DMS153 treated with DMSO at 0.1 percent for 48 hours (cell line): ENCODE measurements at regions not wholly inside any gene's neighbourhood (a gene's known extent, or its start where the extent isn't known, plus 50 kb on each side); places are given as distances from the start of the nearest gene placed in this dataset.

Source experiments
- DNase-seq: peaks from one replicate; lab custom pipeline; 2025; ENCODE audit not compliant: unreplicated experiment; lab: John Stamatoyannopoulos, UW

DNA sequence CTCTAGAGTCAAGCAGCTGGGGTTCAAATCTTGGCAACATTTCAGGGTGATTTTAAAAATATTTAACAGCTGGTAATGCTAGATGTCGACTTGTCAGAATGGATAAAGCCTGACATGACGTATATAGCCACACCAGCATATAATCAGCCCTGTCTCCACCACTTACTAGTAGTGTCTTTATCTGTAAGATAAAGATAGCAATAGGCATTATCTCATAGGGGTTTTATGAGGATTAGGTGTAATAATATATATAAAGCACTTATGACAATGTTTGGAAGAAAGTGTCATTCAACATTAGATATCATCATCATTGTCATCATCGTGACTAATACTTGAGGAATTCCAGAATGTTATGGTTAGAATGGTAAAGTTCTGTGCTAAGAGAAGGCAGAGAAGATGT, 369.0 kb upstream of the CWC22 start:
- no peak for DNase-seq

DNA sequence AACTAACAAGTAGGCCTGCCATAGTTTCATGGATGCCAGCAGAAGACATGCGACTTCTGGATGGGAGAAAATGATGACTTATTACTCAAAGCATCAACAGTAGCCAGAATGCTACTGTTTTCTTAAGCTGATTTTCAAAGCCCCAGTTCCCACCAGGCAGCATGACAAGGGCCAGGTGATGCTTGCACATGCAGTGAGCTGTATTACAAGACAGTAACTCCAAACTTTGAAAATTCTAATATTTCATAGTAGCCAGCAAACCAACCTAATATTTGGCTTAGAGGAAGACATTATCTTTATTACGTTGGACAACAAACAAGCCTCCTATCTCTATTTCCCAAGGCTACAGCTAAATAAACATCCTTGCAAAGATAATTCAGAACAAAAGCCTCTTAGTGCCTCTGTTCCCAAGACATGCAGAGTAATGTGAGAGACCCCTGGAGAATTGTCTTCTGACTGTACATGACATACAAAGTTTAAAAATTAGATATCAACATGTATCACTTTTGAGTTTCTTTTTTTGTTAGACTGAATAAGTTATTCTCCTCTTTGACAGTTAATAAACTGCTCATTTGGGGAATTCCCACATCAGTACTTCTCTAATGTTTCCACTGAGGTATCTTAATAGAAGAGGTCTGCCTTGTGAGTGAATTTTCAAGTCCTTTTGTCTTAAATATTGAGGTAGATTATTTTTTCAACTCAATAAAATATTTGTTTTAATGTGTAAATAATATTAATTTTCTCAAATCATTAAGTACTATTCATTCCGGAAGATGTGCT, 367.6 kb upstream of the CWC22 start:
- DNase-seq, result no peak

DNA sequence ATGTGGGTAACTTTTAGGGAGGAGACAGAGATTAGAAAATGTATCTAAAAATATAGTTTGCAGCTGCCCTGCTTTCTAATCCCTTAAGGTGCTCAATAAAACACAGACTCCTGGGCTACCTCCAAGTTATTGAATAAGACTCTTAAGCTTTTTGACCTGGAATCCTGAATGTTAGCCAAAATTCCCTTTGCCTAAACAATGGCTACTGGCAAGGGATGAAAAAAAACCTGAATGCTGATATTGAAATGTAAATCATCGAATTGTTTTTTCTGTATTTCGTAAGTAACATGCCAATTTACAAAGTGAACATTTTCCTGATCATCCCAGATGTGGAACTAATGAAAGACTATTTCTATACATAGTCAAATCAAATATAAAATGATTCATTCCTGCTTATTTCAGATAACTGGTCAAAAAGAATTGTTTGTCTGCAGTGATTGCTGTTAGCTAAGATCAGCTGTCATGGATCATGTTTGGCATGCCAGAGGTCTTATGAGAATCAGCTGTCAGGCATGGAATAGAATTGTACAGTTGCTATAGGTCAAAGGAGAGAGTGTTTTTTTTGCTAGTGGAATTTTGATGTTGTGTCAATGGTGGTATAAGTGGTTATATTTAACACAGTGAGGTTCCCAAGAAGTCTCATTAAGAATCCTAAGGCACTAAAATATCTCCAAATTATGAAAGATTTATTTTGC, 363.6 kb upstream of the CWC22 start:
- DNase-seq, result no peak

DNA sequence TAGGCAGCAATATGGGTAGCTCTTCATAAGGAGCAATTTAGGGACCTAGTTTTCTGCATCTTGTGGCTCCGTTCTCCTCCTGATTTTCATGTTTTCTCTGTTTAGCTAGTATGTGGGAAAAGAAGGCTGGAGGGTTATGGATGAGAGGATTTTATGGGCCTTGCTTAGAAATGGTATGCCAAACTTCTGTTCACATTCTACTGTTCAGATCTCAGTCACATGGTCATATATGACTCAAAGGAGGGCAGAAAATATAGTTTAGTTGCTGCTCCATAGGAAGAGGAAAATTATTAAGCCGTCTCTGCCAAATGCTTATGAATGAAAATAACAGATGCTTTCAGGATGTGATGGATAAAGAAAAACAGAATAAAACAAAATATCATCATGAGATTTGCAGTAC, 361.8 kb upstream of the CWC22 start:
- no peak for DNase-seq

DNA sequence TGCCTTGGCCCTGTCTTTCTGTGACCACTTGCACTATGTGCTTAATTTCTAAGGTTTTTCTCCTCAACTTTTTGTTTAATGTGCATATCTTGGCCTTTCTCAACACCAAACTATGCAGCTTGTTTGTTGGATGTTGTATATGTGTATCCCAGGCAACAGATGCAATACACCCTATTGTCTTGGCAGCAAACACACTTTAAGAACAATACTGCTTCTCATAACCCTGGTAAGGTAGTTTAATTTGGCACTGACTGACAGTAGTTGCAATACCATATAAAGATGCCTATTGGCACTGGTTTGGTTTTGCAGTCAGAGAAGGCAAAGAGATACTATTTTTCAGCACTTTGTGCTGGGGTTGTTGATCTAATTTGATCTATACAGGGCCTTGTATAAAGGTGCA, 360.7 kb upstream of the CWC22 start:
- no peak for DNase-seq

DNA sequence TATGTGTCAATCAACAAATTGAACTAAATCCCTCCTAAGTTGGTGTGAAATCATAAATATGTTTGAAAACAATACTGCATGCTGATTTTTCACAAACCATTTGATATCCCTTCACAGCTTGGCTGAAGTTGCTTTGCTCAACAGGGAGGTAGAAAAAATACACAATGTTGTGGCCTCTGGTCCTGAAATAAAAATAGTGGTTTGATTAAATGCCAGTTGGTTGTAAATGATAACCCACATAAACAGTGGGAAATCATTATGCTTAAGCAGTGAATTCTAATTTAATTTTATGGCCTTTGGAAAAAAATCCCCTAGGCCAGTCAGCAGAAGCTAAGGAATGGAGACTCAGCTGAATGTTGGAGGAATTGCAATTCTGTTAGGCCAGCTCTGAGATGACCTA, 359.4 kb upstream of the CWC22 start:
- no peak for DNase-seq

DNA sequence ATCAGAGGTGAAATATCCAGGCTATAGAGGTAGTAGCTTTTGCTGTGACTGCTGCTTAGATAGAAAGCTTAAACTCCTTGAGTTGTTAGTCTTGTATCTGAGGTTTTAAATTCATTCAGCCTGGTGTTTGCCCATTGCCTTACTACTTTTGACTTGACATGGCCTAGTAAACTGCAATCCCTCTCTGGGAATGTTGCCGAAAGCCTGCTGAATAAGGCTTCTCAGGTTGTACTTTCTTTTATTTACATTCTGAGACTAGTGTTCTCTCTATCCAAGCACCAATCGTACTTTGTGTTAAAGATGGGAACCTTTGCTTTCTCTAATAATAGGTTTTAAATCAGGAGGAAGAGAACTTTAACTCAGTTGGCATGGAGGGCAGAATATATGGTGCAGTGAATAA, 357.6 kb upstream of the CWC22 start:
- DNase-seq, result no peak

DNA sequence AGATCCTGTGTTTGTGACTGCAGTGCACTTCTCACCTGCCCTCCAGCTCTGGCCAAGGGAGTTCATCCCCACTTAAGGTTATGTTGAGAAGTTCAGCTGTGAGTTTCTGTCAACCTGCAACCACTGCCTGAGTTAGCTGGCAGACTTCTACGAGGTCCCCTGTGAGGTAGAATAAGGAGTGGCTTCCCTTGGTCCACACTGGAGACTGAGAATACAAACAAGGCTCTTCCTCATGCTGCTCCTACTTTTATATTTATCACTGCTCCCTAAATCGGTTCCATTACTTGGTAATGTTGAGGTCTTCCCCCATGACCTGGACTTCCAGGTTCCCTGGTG, 353.2 kb upstream of the CWC22 start:
- no peak for DNase-seq

DNA sequence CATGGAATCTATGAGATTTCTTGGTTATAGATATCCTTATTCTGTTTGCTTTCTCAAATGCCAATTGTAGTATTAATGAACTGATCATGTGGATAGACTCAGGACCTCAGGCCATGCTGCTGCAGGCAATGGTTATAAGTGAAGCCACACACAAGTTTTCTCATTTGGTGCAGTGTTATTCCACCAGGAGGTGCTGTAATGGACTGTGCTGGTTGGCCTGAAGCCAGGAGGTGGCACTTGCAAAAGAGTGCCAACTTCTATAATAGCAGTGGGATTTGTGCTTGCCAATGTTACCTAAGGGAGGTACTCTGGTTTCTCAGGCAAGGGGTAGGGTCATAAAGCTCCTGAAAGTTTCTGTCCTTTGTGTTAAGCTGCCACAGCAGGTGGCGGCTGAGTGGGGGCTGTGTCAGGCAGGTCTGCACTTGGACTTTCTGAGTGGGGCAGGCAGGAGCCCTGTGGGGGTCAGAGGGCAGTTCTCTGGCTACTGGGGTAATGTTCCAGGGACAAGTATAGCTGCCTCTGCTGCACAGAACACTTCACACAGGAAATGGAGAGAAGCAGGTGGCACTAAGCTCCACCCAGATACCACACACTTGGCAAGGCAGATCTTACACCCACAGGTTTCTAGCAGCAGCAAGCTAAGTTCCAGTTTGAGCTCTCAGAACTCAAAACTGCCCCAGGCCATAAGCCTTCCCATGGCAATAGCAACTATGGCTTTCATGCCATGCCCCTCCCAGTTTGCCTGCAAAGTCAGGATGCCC, 352.6 kb upstream of the CWC22 start:
- DNase-seq, result peak; percentile 27

DNA sequence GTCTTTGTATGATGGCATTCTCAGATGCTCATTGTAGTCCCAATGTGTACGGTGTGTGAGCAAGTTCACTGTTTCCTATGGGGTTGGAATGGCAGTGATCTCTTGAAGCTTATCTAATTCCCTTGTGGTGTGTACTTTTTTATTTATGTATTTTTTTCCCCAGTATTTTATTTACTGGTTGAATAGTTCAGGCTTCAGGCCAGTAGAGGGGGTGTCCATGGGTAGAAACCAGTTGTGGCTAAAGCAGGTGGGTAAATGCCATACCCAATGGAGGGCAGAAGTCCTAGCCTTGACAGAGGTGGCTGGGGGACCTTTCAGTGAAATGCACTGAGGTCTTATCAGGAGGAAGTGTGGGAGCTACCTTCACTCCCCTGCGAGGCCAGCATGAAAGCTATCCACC, 351.4 kb upstream of the CWC22 start:
- DNase-seq, result no peak

DNA sequence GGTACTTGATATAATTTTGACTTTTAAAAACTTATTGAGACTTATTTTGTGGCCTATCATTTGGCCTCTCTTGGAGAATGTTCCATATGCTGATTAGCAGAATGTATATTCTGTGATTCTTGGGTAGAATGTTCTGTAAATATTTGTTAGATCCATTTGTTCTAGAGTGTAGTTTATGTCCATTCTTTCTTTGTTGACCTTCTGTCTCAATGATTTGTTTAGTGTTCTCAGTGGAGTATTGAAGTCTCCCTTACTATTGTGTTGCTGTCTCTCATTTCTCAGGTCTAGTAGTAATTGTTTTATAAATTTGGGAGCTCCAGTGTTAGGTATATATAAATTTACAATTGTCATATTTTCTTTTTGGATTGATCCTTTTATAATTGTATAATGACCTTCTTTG, 349.6 kb upstream of the CWC22 start:
- DNase-seq, result no peak

DNA sequence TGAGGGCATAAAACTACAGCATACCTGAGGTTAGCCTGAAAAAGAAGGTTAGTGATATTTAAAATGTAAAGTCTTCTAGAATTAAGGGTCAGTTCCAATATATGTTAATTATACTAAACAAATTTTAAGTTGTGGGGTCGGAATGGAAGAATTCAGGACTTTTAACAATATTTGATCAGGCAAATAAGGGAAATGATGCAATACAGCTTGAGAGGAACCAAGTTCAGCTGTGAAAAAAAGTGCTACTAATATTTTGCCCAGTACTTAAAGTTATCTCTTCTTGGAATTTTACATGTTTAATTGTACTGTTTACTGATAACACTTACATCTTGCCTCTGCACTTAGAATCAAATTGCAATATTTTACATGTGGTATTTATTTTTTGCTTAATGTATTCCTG, 345.5 kb upstream of the CWC22 start:
- DNase-seq, result no peak

DNA sequence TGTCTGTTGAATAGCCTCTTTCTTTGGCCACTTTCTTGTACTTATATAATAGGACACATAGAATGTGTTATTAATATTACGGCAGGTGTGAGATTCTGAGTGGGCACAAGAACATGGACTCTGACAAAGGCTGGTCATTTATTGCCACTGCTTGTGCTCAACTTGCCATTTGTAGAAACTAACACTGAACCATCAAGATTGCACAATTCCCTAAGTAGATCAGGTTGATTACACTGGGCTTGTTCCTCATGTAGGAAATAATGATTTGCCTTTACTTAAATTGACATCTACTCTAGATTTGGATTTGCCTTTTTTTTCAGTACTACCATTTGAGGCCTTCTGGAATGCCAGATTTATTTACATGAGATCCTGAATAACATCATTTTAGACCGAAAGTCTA, 342.7 kb upstream of the CWC22 start:
- DNase-seq, result no peak

DNA sequence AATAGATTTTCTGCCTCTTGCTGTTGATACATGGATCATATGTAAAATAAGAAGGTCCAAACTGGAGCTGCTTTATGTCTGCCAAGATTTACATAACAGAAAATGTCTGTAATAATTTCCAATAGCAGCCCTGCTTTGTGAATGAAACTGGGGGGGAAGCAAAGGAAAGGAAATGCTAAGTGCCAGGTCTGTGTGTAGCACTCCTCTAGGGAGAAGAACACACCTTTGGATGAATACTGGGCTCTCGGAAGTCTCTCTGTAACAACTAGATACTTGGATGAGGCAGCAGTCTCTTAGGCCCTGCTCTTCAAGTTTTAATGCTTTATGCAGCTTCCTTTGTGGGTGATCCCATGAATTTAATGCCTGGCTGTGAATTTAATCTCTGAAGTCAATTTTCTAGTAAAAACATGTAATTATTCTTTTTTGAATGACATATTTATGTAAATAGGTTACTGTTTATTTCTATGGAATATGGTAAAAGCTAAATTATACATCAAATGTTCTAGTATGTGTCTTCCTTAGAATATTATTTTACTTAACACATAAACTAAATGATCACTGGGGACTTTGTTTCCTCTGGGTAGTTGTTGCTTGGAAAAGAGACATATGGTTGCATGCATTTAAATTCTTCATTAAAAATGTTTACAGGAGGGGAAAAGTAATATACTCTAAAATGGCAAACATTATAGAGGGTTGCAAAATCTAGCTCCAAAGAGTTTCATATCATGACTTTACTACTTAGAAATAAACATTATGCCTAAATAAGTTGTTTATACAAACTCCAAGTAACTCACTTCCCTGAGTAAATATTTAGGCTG, 336.6 kb upstream of the CWC22 start:
- DNase-seq, result no peak

DNA sequence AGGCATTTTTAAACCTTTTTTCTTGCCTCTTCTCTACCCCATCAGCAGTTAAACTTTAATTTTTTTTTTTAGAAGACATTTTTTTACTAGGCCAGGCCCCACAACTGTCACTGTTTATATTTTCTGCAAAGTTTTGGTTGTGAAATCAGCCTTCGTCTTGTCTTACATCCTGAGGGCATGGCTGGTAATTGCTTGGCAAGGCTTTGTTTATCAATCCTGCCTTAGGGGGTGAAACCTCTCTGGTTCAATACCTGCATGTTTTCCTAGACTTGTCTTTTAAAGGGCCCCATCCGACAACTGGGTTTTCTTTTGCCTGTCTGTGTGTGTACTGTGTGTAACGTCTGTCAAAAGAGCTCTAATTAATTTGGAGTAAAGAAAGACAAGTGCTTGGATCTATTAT, 330.0 kb upstream of the CWC22 start:
- DNase-seq, result no peak

DNA sequence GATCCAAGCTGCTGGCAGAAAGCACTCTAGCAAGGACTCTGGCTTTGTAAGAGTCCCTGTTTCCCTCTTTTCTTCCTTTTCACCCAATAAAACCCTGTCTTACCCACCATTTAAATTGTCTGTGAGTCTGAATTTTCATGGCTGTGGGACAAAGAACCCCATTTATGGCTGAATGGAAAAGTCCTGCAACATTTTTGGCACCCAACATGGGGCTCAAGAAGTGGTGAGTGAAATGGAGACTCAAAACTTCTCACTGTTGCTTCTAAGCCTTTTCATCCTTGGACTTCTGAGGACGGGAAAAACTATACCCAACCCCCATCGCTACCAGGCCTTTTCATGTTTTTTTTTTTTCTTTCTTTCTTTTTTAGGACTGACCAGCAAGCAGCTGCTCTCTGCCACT, 329.5 kb upstream of the CWC22 start:
- DNase-seq, result no peak

DNA sequence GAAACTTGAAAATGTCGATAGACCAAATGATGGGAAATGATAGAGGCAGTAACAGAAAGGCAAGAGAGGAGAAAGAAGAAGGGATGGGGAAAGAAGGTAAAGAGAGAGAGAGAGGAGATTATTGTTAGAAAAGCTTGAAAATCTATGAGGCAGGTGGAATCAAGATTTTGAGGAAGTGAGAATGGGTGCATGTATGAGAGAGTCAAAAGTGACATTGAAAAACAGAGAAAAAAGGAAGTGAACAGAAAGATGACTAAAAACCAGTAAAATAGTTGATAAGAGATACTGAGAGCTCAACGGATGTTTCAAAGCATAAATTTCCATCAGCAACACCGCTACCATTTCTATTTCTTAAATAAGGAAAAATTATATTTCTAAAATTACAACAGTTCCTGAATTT, 327.4 kb upstream of the CWC22 start:
- no peak for DNase-seq

DNA sequence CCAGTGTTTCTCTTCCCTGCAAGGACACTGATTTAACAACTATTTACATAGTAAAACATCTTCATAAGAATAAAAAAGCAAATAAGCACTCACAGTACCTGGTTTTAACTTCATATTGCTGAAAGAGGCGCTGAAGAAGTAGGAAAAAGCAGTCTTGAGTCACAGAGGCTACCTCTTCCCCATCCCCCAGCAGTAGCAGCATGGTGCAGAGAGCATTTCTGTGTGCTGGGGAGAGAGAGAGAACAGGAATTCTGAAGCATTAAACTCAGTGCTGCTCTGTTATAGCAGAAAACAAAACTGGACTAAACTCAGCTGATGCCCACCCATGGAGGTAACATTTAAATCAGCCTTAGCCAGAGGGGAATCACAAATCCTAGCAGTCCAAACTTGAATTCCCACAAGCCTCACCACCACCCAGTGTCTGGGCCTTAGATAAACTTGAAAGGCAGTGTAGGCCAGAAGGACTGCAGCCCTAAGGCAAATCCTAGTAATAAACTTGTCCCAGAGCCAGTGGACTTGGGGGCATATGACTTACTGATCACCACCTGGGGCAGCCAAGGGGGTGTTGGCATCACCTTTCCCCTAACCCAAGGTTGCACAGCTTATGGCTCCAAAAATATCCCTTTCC, 321.8 kb upstream of the CWC22 start:
- DNase-seq, result no peak

DNA sequence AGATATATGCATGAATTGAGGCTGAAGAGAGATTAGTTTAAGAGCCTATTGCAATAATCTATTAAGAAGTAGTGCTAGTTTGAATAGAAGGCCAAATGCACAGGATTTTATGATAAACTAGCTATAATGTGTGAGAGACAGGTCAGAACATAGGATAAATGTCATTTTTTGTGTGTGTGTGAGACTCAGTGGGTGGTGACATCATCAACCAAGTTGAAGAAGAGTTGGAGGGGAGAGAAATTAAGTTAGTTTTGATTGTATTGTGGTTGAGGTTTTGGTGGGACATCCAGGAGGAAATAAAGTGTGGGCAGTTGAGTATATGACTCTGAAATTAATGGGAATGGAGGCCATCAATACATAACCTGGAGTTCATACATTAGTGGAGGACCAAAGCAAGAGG, 320.1 kb upstream of the CWC22 start:
- no peak for DNase-seq

DNA sequence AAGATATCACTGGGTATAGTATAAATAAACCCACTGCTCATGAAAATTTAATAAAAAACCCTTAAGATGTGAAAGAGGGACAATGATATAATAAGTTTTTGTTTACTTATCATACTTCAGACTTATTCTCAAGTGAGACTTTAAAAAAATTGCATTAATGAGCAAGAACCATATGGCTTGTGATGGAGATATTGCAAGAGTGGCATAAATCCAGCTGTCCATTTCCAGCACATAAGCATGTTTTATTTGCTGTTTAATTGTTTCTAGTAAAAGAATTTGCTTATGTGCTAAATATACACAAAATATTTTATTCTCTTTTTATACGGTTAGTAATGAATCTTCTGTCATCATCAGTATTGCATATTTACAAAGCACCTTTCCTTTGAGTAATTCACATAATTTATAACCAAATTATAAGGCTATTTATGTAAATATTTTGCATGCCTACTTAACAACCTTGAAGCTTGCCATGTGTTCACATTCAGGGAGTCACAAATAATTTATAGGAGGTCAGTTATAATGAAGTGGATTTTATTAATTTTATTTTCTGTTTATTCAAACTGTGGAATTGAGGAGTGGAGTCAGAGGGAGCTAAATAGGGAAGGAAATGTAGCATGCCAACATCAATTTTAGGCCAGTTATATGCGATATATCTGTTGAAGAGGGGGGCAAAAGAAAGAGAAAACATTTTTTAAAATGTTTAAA, 318.5 kb upstream of the CWC22 start:
- DNase-seq, result no peak
